Upper lobe of left lung (tissue), 6 donors: ENCODE measurements at regions not wholly inside any gene's neighbourhood (a gene's known extent, or its start where the extent isn't known, plus 50 kb on each side); places are given as distances from the start of the nearest gene placed in this dataset.

Experiments used
- ATAC-seq, 2 donors: fragments of 200-7000 bp; cut with Tn5 transposase; one replicate each; pipeline ENCODE4 v1.9.1; 2022; ENCODE audit warnings: mild to moderate bottlenecking in 2 of 2, moderate library complexity in 2 of 2; ENCODE audit not compliant: low FRiP score in 2 of 2
- DNase-seq, 2 donors: peaks; one replicate each; pipeline ENCODE4 v3.0.0-alpha.2; 2019 to 2020
- H3K27ac ChIP-seq, 4 donors: fragments of 200-600 bp; sonication (generic); one replicate each; pipeline ENCODE4 v1.5.1; 2016 to 2019
- H3K27me3 ChIP-seq, 4 donors: fragments of 200-600 bp; sonication (generic); one replicate each; pipeline ENCODE4 v1.5.1; 2017 to 2019
- H3K36me3 ChIP-seq, 4 donors: fragments of 200-600 bp; sonication (generic); one replicate each; pipeline ENCODE4 v1.5.1; 2016 to 2019
- H3K4me1 ChIP-seq, 4 donors: fragments of 200-600 bp; sonication (generic); one replicate each; pipeline ENCODE4 v1.5.1; 2018 to 2019
- H3K4me3 ChIP-seq, 4 donors: fragments of 200-600 bp; sonication (generic); one replicate each; pipeline ENCODE4 v1.5.1; 2017 to 2019; ENCODE audit warnings: mild to moderate bottlenecking in 2 of 4, moderate library complexity in 1 of 4
- H3K9me3 ChIP-seq, 4 donors: fragments of 200-600 bp; sonication (generic); one replicate each; pipeline ENCODE4 v1.5.1; 2018 to 2019
- EP300 ChIP-seq, 4 donors: sonication (generic); formaldehyde crosslinking; IDR thresholded peaks; one replicate each; pipeline ENCODE4 v1.5.1; 2017; ENCODE audit warnings: antibody characterized with exemption in 4 of 4, control low read depth in 2 of 4
- POLR2A ChIP-seq, 4 donors: fragments of 450-650 bp; IDR thresholded peaks; one replicate each; pipeline ENCODE4 v1.5.1; 2016 to 2017; ENCODE audit warnings: antibody characterized with exemption in 4 of 4, mild to moderate bottlenecking in 2 of 4
- POLR2AphosphoS5 ChIP-seq, 2 donors: sonication (generic); formaldehyde crosslinking; IDR thresholded peaks; one replicate each; pipeline ENCODE4 v1.5.1; 2017; ENCODE audit warnings: antibody characterized with exemption in 2 of 2
- WGBS, 2 donors: methylation state at CpG; one replicate each; pipeline ENCODE4 v1.1.5; 2017 to 2018; 5-methylcytosine and 5-hydroxymethylcytosine counted together
- TF ChIP-seq, protein P1 (sequence below), 6 experiments: fragments of 450-650 bp in 4 of 6; fragments of 200-600 bp in 2 of 6; sonication (generic) in 2 of 6; IDR thresholded peaks; one replicate each; pipeline ENCODE4 v1.5.1; 2016 to 2019; ENCODE audit warnings: antibody characterized with exemption in 6 of 6
- donor health status: DM: no; HTN: no; CAD: no; lungs with moderate emphysema.
- donor health status: DM: no; HTN: yes; CAD: no; lungs with severe emphysema.

DNA sequence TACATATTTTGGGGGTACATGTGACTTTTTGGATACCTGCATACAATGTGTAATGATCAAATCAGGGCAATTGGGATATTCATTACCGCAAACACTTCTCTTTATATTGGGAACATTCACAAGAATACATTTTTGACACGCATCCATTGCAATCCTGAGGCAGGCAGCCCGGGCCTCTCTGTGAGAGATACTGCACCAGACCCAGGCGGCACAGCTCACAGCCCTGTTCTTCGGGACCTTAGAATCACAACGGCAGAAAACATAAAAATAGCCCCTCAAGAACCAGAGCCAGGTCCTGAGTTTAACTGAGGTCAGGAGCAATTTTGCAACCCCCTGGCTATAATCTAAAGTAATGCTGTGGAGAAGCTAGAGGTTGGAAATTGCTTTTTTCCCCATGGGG lies 90.8 kb upstream of the PGBD5 start:
- Histone ChIP-seq H3K4me3 (no peak overlapping the region), H3K4me1 (no peaks in the 10 kb centered on the region), H3K27me3 (no peaks in the 10 kb centered on the region), H3K27ac (no peak overlapping the region), H3K9me3 (no peaks in the 10 kb centered on the region), H3K36me3 (no peaks in the 10 kb centered on the region)
- DNase-seq (no peak), ATAC-seq (no peak)
- TF ChIP-seq, protein P1, sequence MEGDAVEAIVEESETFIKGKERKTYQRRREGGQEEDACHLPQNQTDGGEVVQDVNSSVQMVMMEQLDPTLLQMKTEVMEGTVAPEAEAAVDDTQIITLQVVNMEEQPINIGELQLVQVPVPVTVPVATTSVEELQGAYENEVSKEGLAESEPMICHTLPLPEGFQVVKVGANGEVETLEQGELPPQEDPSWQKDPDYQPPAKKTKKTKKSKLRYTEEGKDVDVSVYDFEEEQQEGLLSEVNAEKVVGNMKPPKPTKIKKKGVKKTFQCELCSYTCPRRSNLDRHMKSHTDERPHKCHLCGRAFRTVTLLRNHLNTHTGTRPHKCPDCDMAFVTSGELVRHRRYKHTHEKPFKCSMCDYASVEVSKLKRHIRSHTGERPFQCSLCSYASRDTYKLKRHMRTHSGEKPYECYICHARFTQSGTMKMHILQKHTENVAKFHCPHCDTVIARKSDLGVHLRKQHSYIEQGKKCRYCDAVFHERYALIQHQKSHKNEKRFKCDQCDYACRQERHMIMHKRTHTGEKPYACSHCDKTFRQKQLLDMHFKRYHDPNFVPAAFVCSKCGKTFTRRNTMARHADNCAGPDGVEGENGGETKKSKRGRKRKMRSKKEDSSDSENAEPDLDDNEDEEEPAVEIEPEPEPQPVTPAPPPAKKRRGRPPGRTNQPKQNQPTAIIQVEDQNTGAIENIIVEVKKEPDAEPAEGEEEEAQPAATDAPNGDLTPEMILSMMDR (IDR thresholded peaks at IDR 0.05) = no peak
- TF ChIP-seq POLR2AphosphoS5 (IDR thresholded peaks at IDR 0.05) = no peak
- TF ChIP-seq POLR2A (IDR thresholded peaks at IDR 0.05) = no peak
- no peak for TF ChIP-seq EP300 (IDR thresholded peaks at IDR 0.05)
- WGBS, 2 donors = 74 to 85% methylated on average over 6 of the region's 6 CpGs

- H3K27ac ChIP-seq = no peak overlapping the region
- ATAC-seq (no peak), DNase-seq (no peak)
- H3K4me3 ChIP-seq = no peak overlapping the region
- no peaks in the 10 kb centered on the region for H3K9me3 ChIP-seq
- no peaks in the 10 kb centered on the region for H3K4me1 ChIP-seq
- 55 to 63% methylated on average over 8 to 9 of the region's 9 CpGs for WGBS, 2 donors
- H3K27me3 ChIP-seq = no peaks in the 10 kb centered on the region
- no peaks in the 10 kb centered on the region for H3K36me3 ChIP-seq
- TF ChIP-seq EP300 (IDR thresholded peaks at IDR 0.05) (no peak), POLR2A (IDR thresholded peaks at IDR 0.05) (no peak), POLR2AphosphoS5 (IDR thresholded peaks at IDR 0.05) (no peak)
- TF ChIP-seq, protein P1 (IDR thresholded peaks at IDR 0.05) = no peak
Measured at GRCh38 chr1:230515451-230516145, 89.5 kb upstream of the PGBD5 start.

GRCh38 chr1:230510496-230510895 lies 84.4 kb upstream of the PGBD5 start:
- H3K4me1 ChIP-seq = peaks cover 0 to 7% (median 1%) of the 10 kb centered on the region in 4 donors

GRCh38 chr1:230509281-230509977 lies 83.3 kb upstream of the PGBD5 start:
- Histone ChIP-seq H3K27ac (peak overlapping the region in 1 of 4 donors; percentile 54), H3K9me3 (no peaks in the 10 kb centered on the region), H3K4me3 (no peak overlapping the region), H3K36me3 (no peaks in the 10 kb centered on the region), H3K4me1 (peaks cover 0 to 7% (median 1%) of the 10 kb centered on the region in 4 donors), H3K27me3 (no peaks in the 10 kb centered on the region)
- TF ChIP-seq POLR2A (IDR thresholded peaks at IDR 0.05) (no peak), POLR2AphosphoS5 (IDR thresholded peaks at IDR 0.05) (peak in 1 of 2 donors; percentile 20), EP300 (IDR thresholded peaks at IDR 0.05) (no peak)
- TF ChIP-seq, protein P1 (IDR thresholded peaks at IDR 0.05) = no peak
- DNase-seq = peak in 1 of 2 donors; percentile 42
- WGBS, 2 donors = 55 to 61% methylated on average over 5 of the region's 5 CpGs
- peak; percentile 63 to 88 for ATAC-seq

More at GRCh38 chr1:230510496-230510895, 84.4 kb upstream of the PGBD5 start:
- TF ChIP-seq EP300 (IDR thresholded peaks at IDR 0.05) = no peak
- no peak for TF ChIP-seq POLR2AphosphoS5 (IDR thresholded peaks at IDR 0.05)
- TF ChIP-seq, protein P1 (IDR thresholded peaks at IDR 0.05) = no peak
- TF ChIP-seq POLR2A (IDR thresholded peaks at IDR 0.05) = no peak
- 89 to 90% methylated on average over 1 of the region's 1 CpG for WGBS, 2 donors
- Histone ChIP-seq H3K27ac (no peak overlapping the region), H3K4me3 (no peak overlapping the region), H3K27me3 (no peaks in the 10 kb centered on the region), H3K36me3 (no peaks in the 10 kb centered on the region), H3K9me3 (no peaks in the 10 kb centered on the region)
- DNase-seq (no peak), ATAC-seq (no peak)
